Chondrocyte (in vitro differentiated cells): ENCODE measurements at regions not wholly inside any gene's neighbourhood (a gene's known extent, or its start where the extent isn't known, plus 50 kb on each side); places are given as distances from the start of the nearest gene placed in this dataset.
"Not testable (repeated sequence)": the region's sequence is repeated elsewhere in the genome, so short reads cannot be mapped to it uniquely, and the experiment has no call there.

ENCODE experiments used
- DNase-seq: peaks from one replicate; pipeline ENCODE4 v3.0.0; 2021; ENCODE audit warnings: mixed read lengths, low spot score
- H3K27ac Mint-ChIP-seq: one replicate; pipeline ENCODE4 v1.8.0; 2021; ENCODE audit warnings: mild to moderate bottlenecking, moderate library complexity, mixed read lengths; ENCODE audit not compliant: unreplicated experiment
- H3K27me3 Mint-ChIP-seq: 2 replicates; pipeline ENCODE4 v1.8.0; 2021; ENCODE audit warnings: low read depth, mixed read lengths
- H3K36me3 Mint-ChIP-seq: 2 replicates; pipeline ENCODE4 v1.8.0; 2021; ENCODE audit warnings: low read depth, mixed read lengths
- H3K4me1 Mint-ChIP-seq: 2 replicates; pipeline ENCODE4 v1.8.0; 2021; ENCODE audit warnings: low read depth, mild to moderate bottlenecking, mixed read lengths
- H3K4me3 Mint-ChIP-seq: one replicate; pipeline ENCODE4 v1.8.0; 2021; ENCODE audit warnings: mild to moderate bottlenecking, moderate library complexity, mixed read lengths; ENCODE audit not compliant: unreplicated experiment
- H3K9me3 Mint-ChIP-seq: 2 replicates; pipeline ENCODE4 v1.8.0; 2021; ENCODE audit warnings: low read depth, mixed read lengths
- TF ChIP-seq, protein P1 (sequence below): fragments of 200-600 bp; sonication (generic); IDR thresholded peaks from 2 replicates; pipeline ENCODE4 v1.5.0; 2021; ENCODE audit warnings: antibody characterized with exemption, mild to moderate bottlenecking, moderate library complexity

DNA sequence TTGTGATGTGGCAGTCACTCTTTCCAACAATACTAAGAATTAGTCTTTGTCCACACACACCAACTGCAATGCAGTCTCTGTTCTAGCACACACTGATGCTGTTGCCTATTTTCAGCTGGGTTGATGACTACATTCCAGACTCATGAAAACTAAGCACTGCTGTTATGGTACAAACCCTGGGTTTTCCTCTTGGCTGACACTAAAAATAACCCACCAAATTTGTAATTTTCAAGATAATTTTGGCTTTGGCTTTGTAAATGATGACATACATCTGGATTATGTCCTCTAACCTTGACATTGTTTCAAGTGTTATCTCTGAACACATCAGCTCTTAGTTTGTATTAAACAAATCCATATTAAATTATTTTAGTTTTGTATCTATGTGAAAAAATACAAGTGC lies 444.8 kb downstream of the PTPRC start:
- Mint-ChIP-seq H3K27me3 (no peaks in the 10 kb centered on the region), H3K36me3 (no peaks in the 10 kb centered on the region), H3K4me1 (peaks cover 55% of the 10 kb centered on the region), H3K27ac (peak overlapping the region; percentile 73), H3K9me3 (peaks cover 3% of the 10 kb centered on the region), H3K4me3 (no peak overlapping the region)
- DNase-seq = no peak
- TF ChIP-seq, protein P1, sequence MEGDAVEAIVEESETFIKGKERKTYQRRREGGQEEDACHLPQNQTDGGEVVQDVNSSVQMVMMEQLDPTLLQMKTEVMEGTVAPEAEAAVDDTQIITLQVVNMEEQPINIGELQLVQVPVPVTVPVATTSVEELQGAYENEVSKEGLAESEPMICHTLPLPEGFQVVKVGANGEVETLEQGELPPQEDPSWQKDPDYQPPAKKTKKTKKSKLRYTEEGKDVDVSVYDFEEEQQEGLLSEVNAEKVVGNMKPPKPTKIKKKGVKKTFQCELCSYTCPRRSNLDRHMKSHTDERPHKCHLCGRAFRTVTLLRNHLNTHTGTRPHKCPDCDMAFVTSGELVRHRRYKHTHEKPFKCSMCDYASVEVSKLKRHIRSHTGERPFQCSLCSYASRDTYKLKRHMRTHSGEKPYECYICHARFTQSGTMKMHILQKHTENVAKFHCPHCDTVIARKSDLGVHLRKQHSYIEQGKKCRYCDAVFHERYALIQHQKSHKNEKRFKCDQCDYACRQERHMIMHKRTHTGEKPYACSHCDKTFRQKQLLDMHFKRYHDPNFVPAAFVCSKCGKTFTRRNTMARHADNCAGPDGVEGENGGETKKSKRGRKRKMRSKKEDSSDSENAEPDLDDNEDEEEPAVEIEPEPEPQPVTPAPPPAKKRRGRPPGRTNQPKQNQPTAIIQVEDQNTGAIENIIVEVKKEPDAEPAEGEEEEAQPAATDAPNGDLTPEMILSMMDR = no peak

DNA sequence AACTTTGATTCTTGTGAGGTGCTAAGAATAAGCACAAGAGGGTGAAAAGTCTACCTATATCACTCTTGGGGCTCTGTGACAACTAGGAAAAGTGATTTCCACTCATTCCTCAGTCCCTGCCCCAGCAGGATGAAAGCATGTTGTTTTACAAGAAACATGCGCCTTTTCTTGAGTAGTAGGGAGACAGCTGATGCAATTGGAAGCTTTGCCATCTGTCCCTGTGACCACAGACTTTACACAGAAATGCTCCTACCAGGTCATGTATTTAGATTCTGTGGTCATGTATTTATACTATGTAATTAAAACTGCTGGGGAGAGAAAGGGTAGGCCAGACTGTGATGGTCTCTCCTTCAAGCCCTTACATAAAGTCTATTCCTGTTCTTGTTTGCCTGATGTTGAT lies 445.5 kb downstream of the PTPRC start:
- TF ChIP-seq, protein P1 = no peak
- DNase-seq = no peak
- Mint-ChIP-seq H3K27me3 (no peaks in the 10 kb centered on the region), H3K36me3 (no peaks in the 10 kb centered on the region), H3K4me1 (peaks cover 55% of the 10 kb centered on the region), H3K4me3 (no peak overlapping the region), H3K9me3 (peaks cover 3% of the 10 kb centered on the region), H3K27ac (peak overlapping the region; percentile 83)

DNA sequence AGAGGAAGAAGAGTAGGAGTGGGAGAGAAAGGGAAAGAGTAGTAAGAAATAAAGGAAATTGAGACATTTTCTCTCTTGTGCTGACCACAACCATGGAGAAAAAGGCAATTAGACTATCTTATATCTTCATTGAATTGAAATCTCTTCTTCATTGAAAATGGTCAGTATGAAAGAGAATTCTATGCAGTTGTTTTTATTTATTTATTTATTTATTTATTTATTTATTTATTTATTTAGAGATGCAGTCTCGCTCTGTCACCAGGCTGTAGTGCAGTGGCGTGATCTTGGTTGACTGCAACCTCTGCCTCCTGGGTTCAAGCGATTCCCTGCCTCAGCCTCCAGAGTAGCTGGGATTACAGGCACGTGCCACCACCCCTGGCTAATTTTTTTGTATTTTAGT lies 447.1 kb downstream of the PTPRC start:
- Mint-ChIP-seq H3K4me1 (peaks cover 55% of the 10 kb centered on the region), H3K27me3 (no peaks in the 10 kb centered on the region), H3K27ac (peak overlapping the region; percentile 91), H3K4me3 (no peak overlapping the region), H3K36me3 (no peaks in the 10 kb centered on the region), H3K9me3 (peaks cover 3% of the 10 kb centered on the region)
- TF ChIP-seq, protein P1 = no peak
- DNase-seq = no peak

DNA sequence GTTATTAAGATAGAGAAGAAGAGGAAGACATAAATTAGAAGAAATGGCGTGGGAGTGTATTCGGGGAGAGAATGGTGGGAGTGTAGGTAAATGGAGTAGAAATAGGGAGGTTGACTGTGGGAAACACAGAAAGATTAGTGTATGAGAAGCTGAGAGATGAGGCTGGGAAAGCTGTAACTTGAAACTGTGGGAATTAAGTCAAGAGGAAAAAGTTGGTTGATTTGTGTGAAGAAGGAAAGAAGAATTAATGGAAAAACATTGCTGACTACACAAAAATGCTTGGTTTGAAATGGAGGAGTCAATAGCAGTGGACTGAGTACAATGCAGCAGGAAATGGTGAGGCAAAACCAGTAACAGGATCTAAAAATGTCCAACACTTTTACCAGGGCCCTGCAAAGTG lies 448.3 kb downstream of the PTPRC start:
- Mint-ChIP-seq H3K27me3 (no peaks in the 10 kb centered on the region), H3K4me3 (no peak overlapping the region), H3K4me1 (peaks cover 48% of the 10 kb centered on the region), H3K27ac (peak overlapping the region; percentile 78), H3K9me3 (peaks cover 3% of the 10 kb centered on the region), H3K36me3 (no peaks in the 10 kb centered on the region)
- TF ChIP-seq, protein P1 = no peak
- DNase-seq = no peak

DNA sequence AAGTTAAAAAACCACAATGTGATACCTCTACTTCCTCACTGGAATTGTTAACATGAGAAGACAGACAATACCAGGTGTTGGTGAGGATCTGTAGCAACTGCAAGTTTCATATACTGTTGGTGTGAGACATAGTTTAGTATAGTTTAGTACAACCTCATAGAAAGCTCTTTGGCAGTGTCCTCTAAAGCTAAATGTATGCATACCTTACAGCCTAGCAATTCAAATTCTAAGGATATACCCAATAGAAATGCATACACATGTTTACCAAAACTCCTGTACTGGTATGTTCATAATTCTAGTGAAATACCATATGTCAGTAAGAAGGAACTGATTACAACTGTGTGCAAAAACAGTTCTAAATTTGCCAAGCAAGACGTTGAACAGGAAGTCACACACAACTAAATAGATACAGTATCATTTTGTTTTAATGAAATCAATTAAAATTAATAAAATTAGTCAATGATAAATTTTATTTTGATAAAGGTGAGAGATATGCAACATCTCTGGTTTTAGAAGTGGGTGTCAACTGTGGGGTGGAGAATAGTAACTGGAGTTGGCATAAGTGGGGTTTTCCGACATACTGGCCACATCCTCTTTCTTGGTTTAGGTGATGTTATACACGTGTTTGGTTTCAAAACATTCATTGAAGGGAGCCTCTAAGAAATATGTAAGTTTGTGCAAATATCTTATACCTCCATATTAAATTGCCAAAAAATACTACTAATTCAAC lies 450.7 kb downstream of the PTPRC start:
- TF ChIP-seq, protein P1 = no peak
- Mint-ChIP-seq H3K9me3 (peaks cover 3% of the 10 kb centered on the region), H3K27me3 (no peaks in the 10 kb centered on the region), H3K36me3 (no peaks in the 10 kb centered on the region), H3K4me1 (peaks cover 29% of the 10 kb centered on the region), H3K4me3 (no peak overlapping the region), H3K27ac (no peak overlapping the region)
- no peak for DNase-seq

DNA sequence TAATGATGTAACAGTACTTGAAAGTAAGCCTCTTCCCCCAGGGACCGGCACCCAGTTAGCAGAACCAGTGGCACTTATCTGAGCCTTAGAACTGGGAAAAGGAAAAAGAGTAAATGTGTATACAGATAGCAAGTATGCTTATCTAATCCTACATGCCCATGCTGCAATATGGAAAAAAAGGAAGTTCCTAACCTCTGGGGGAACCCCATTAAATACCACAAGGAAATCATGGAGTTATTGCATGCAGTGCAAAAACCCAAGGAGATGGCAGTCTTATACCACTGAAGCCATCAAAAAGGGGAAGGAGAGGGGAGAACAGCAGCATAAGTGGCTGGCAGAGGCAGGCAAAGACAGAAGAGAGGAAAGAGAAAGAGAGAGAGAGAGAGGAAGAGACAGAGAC lies 456.8 kb downstream of the PTPRC start:
- H3K27ac Mint-ChIP-seq, H3K36me3 Mint-ChIP-seq, H3K9me3 Mint-ChIP-seq, H3K4me1 Mint-ChIP-seq, H3K4me3 Mint-ChIP-seq, H3K27me3 Mint-ChIP-seq, DNase-seq: not testable (repeated sequence)
